ENCODE measurements at regions not wholly inside any gene's neighbourhood (a gene's known extent, or its start where the extent isn't known, plus 50 kb on each side); places are given as distances from the start of the nearest gene placed in this dataset.
"Not testable (repeated sequence)": the region's sequence is repeated elsewhere in the genome, so short reads cannot be mapped to it uniquely, and the experiment has no call there.

GRCh38 chr6:49264496-49264895 is 198.6 kb downstream of the MMUT start:
- no peaks in the 10 kb centered on the region for H3K27me3 Mint-ChIP-seq (ENCODE audit: low read depth)
- no peak for ATAC-seq (replicated peaks in 1 of 2)

GRCh38 chr6:49257549-49257948 is 205.5 kb downstream of the MMUT start:
- DNase-seq (no peak), ATAC-seq (replicated peaks in 1 of 2) (no peak)
- peaks cover 0 to 3% of the 10 kb centered on the region in 2 donors for H3K9me3 Mint-ChIP-seq
- H3K27me3 Mint-ChIP-seq (ENCODE audit: low read depth): no peaks in the 10 kb centered on the region
- no peaks in the 10 kb centered on the region for H3K4me1 Mint-ChIP-seq (ENCODE audit: low read depth)
- no peak overlapping the region for H3K4me3 Mint-ChIP-seq
- no peaks in the 10 kb centered on the region for H3K36me3 Mint-ChIP-seq (ENCODE audit: insufficient read depth in 2 of 2)
- H3K27ac Mint-ChIP-seq: no peak overlapping the region

More at GRCh38 chr6:49264496-49264895, 198.6 kb downstream of the MMUT start:
- H3K27ac Mint-ChIP-seq: no peak overlapping the region
- H3K4me1 Mint-ChIP-seq (ENCODE audit: low read depth): no peaks in the 10 kb centered on the region
- no peaks in the 10 kb centered on the region for H3K36me3 Mint-ChIP-seq (ENCODE audit: insufficient read depth in 2 of 2)
- H3K9me3 Mint-ChIP-seq: no peaks in the 10 kb centered on the region
- no peak overlapping the region for H3K4me3 Mint-ChIP-seq
- no peak for DNase-seq

GRCh38 chr6:49255335-49255734 is 207.7 kb downstream of the MMUT start:
- Mint-ChIP-seq H3K4me3 (no peak overlapping the region), H3K27me3 (ENCODE audit: low read depth) (no peaks in the 10 kb centered on the region), H3K27ac (no peak overlapping the region), H3K9me3 (peaks cover 0 to 3% of the 10 kb centered on the region in 2 donors), H3K4me1 (ENCODE audit: low read depth) (no peaks in the 10 kb centered on the region), H3K36me3 (ENCODE audit: insufficient read depth in 2 of 2) (no peaks in the 10 kb centered on the region)
- DNase-seq: no peak
- ATAC-seq (replicated peaks in 1 of 2): no peak

GRCh38 chr6:49252901-49253300 is 210.2 kb downstream of the MMUT start:
- DNase-seq (no peak), ATAC-seq (replicated peaks in 1 of 2) (no peak)
- Mint-ChIP-seq H3K4me1 (ENCODE audit: low read depth) (no peaks in the 10 kb centered on the region), H3K27ac (no peak overlapping the region), H3K27me3 (ENCODE audit: low read depth) (no peaks in the 10 kb centered on the region), H3K36me3 (ENCODE audit: insufficient read depth in 2 of 2) (no peaks in the 10 kb centered on the region), H3K4me3 (no peak overlapping the region), H3K9me3 (no peaks in the 10 kb centered on the region)

- no peaks in the 10 kb centered on the region for H3K4me1 Mint-ChIP-seq (ENCODE audit: low read depth)
- H3K27me3 Mint-ChIP-seq (ENCODE audit: low read depth): no peaks in the 10 kb centered on the region
- no peaks in the 10 kb centered on the region for H3K36me3 Mint-ChIP-seq (ENCODE audit: insufficient read depth in 2 of 2)
- H3K4me3 Mint-ChIP-seq: no peak overlapping the region
- DNase-seq: no peak
- H3K27ac Mint-ChIP-seq: no peak overlapping the region
- ATAC-seq (replicated peaks in 1 of 2): no peak
- peaks cover 5 to 6% of the 10 kb centered on the region in 2 donors for H3K9me3 Mint-ChIP-seq
Observed at GRCh38 chr6:49233483-49233882, 229.6 kb downstream of the MMUT start.

- H3K36me3 Mint-ChIP-seq (ENCODE audit: insufficient read depth in 2 of 2): no peaks in the 10 kb centered on the region
- no peak overlapping the region for H3K27ac Mint-ChIP-seq
- H3K4me3 Mint-ChIP-seq: no peak overlapping the region
- no peaks in the 10 kb centered on the region for H3K4me1 Mint-ChIP-seq (ENCODE audit: low read depth)
- peaks cover 2 to 10% of the 10 kb centered on the region in 2 donors for H3K9me3 Mint-ChIP-seq
- ATAC-seq (replicated peaks in 1 of 2) (no peak), DNase-seq (no peak)
- H3K27me3 Mint-ChIP-seq (ENCODE audit: low read depth): no peaks in the 10 kb centered on the region
Observed at GRCh38 chr6:49225471-49225870, 237.6 kb downstream of the MMUT start.

GRCh38 chr6:49220293-49220692 is 242.8 kb downstream of the MMUT start:
- H3K9me3 Mint-ChIP-seq: peaks cover 8% of the 10 kb centered on the region in 2 donors
- DNase-seq (no peak), ATAC-seq (replicated peaks in 1 of 2) (no peak)
- no peaks in the 10 kb centered on the region for H3K4me1 Mint-ChIP-seq (ENCODE audit: low read depth)
- H3K27me3 Mint-ChIP-seq (ENCODE audit: low read depth): no peaks in the 10 kb centered on the region
- no peak overlapping the region for H3K4me3 Mint-ChIP-seq
- H3K27ac Mint-ChIP-seq: no peak overlapping the region
- H3K36me3 Mint-ChIP-seq (ENCODE audit: insufficient read depth in 2 of 2): no peaks in the 10 kb centered on the region

- no peak overlapping the region for H3K4me3 Mint-ChIP-seq
- H3K27ac Mint-ChIP-seq: no peak overlapping the region
- H3K4me1 Mint-ChIP-seq (ENCODE audit: low read depth): no peaks in the 10 kb centered on the region
- no peaks in the 10 kb centered on the region for H3K27me3 Mint-ChIP-seq (ENCODE audit: low read depth)
- ATAC-seq (replicated peaks in 1 of 2) (no peak), DNase-seq (no peak)
- H3K36me3 Mint-ChIP-seq (ENCODE audit: insufficient read depth in 2 of 2): peaks cover 0 to 2% of the 10 kb centered on the region in 2 donors
- peaks cover 13 to 15% of the 10 kb centered on the region in 2 donors for H3K9me3 Mint-ChIP-seq
Observed at GRCh38 chr6:49205526-49205925, 257.5 kb downstream of the MMUT start.

- Mint-ChIP-seq H3K27ac (no peak overlapping the region), H3K4me3 (no peak overlapping the region), H3K4me1 (ENCODE audit: low read depth) (no peaks in the 10 kb centered on the region), H3K36me3 (ENCODE audit: insufficient read depth in 2 of 2) (peaks cover 0 to 2% of the 10 kb centered on the region in 2 donors), H3K9me3 (peaks cover 10 to 13% of the 10 kb centered on the region in 2 donors), H3K27me3 (ENCODE audit: low read depth) (no peaks in the 10 kb centered on the region)
- no peak for ATAC-seq (replicated peaks in 1 of 2)
- no peak for DNase-seq
Observed at GRCh38 chr6:49202924-49203536, 260.0 kb downstream of the MMUT start.

- peaks cover 0 to 10% of the 10 kb centered on the region in 2 donors for H3K9me3 Mint-ChIP-seq
- DNase-seq (no peak), ATAC-seq (replicated peaks in 1 of 2) (no peak)
- no peaks in the 10 kb centered on the region for H3K36me3 Mint-ChIP-seq (ENCODE audit: insufficient read depth in 2 of 2)
- no peaks in the 10 kb centered on the region for H3K4me1 Mint-ChIP-seq (ENCODE audit: low read depth)
- H3K27ac Mint-ChIP-seq: no peak overlapping the region
- no peaks in the 10 kb centered on the region for H3K27me3 Mint-ChIP-seq (ENCODE audit: low read depth)
- no peak overlapping the region for H3K4me3 Mint-ChIP-seq
Observed at GRCh38 chr6:49198015-49198414, 265.0 kb downstream of the MMUT start.

GRCh38 chr6:49162379-49162778 is 300.7 kb downstream of the MMUT start:
- H3K9me3 Mint-ChIP-seq; H3K4me1 Mint-ChIP-seq (ENCODE audit: low read depth); ATAC-seq (replicated peaks in 1 of 2); H3K4me3 Mint-ChIP-seq; DNase-seq; H3K36me3 Mint-ChIP-seq (ENCODE audit: insufficient read depth in 2 of 2); H3K27me3 Mint-ChIP-seq (ENCODE audit: low read depth); H3K27ac Mint-ChIP-seq: not testable (repeated sequence)

- ATAC-seq (replicated peaks in 1 of 2) (no peak), DNase-seq (no peak)
- no peak overlapping the region for H3K4me3 Mint-ChIP-seq
- H3K27me3 Mint-ChIP-seq (ENCODE audit: low read depth): no peaks in the 10 kb centered on the region
- no peak overlapping the region for H3K27ac Mint-ChIP-seq
- H3K36me3 Mint-ChIP-seq (ENCODE audit: insufficient read depth in 2 of 2): peaks cover 3% of the 10 kb centered on the region in 2 donors
- H3K4me1 Mint-ChIP-seq (ENCODE audit: low read depth): no peaks in the 10 kb centered on the region
- H3K9me3 Mint-ChIP-seq: peaks cover 0 to 7% of the 10 kb centered on the region in 2 donors
Observed at GRCh38 chr6:49155316-49155715, 307.7 kb downstream of the MMUT start.

- H3K36me3 Mint-ChIP-seq (ENCODE audit: insufficient read depth in 2 of 2): peaks cover 3% of the 10 kb centered on the region in 2 donors
- no peak for ATAC-seq (replicated peaks in 1 of 2)
- peaks cover 6 to 16% of the 10 kb centered on the region in 2 donors for H3K9me3 Mint-ChIP-seq
- no peaks in the 10 kb centered on the region for H3K4me1 Mint-ChIP-seq (ENCODE audit: low read depth)
- no peak overlapping the region for H3K4me3 Mint-ChIP-seq
- no peaks in the 10 kb centered on the region for H3K27me3 Mint-ChIP-seq (ENCODE audit: low read depth)
- no peak for DNase-seq
- no peak overlapping the region for H3K27ac Mint-ChIP-seq
Observed at GRCh38 chr6:49151957-49152356, 311.1 kb downstream of the MMUT start.

GRCh38 chr6:49151461-49151860 is 311.6 kb downstream of the MMUT start:
- Mint-ChIP-seq H3K4me3 (no peak overlapping the region), H3K4me1 (ENCODE audit: low read depth) (no peaks in the 10 kb centered on the region), H3K36me3 (ENCODE audit: insufficient read depth in 2 of 2) (peaks cover 3% of the 10 kb centered on the region in 2 donors), H3K27me3 (ENCODE audit: low read depth) (no peaks in the 10 kb centered on the region), H3K9me3 (peaks cover 6 to 16% of the 10 kb centered on the region in 2 donors), H3K27ac (no peak overlapping the region)
- DNase-seq: no peak
- no peak for ATAC-seq (replicated peaks in 1 of 2)

All from activated T-cell treated with anti-CD3 and anti-CD28 coated beads, Interleukin-2, amount 50 U/mL, for 72 hours (primary cell).